M059J (cell line): ENCODE measurements at regions not wholly inside any gene's neighbourhood (a gene's known extent, or its start where the extent isn't known, plus 50 kb on each side); places are given as distances from the start of the nearest gene placed in this dataset.

Source experiments
- DNase-seq: peaks from one replicate; pipeline ENCODE4 v3.0.0-alpha.2; 2012; ENCODE audit warnings: low read depth

DNA sequence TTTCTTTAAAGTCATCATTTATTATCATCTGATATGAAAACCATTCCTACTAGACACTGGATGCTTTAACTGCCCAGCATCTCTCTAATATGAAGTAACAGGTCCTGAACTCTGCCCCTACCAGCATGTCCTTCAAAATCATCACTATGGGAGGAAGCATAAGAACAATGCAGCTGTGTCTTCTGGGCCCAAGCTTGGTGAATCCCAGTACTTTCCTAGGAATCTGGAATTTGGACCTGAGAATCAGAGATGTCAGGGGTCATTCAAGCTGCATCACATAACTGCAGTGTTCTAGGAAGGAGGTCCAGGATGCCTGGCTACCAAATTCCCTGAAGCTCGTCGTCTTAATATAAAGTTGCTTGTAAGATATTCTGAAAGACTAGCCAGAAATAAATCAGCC lies 182.7 kb downstream of the AHR start:
- no peak for DNase-seq

- DNase-seq: no peak
These were observed 186.9 kb downstream of the AHR start for GRCh38 chr7:17485368-17485767.

DNA sequence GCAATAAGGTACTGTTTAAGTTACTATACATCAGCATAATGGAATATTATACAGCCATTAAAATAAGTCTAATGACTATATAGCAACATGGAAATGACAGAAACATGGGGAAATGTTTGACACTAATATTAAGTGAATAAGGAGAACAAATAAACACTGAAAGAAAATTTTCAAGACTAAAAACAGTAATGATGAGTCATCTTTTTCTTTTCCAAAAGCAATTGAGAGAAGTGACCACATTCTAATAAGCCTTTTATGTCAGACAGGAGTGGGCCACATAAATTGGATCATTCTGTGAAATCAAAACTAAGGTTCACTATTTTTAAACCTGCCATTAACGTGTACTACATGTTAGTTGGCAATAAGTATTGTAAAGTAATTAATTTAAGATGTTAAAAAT lies 187.5 kb downstream of the AHR start:
- no peak for DNase-seq

DNA sequence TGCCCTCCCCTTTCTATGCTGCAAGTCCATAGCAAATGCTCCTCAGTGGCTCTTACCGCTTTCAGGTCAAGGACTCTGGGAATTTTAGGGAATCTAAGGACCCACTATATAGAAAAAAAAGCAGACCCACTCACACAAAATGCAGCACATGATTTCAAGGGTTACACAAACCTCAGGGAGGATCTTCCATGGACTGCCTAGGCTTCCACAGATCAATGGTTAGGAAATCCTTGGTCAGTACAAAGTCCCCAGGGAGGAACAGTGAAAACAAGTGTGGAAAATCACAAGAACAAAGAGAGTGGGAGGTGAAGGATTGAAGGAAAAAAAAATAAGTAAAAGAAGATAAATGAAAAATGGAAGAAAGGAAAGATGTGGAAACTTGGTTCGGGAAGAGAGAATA lies 188.4 kb downstream of the AHR start:
- no peak for DNase-seq

DNA sequence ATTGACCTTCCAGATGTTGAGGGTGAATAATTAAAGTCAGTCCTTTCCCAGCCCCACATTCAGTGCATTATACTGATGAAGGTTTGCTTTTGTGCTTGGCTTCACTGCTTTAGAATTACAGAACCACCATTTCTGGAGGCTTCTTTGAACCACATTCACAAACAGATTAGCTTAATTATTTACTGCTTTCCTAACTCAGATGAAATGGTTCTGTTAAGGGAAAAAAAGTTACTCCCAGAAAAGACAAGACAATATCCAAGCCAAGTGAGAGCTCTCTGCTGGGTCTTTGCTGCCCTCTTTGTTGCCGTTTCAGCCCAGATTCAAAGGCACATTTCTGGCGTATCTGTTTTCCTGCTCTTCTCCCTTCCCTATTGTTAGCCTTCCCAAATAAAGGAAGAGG lies 188.9 kb downstream of the AHR start:
- DNase-seq: no peak

GRCh38 chr7:17488829-17489228 lies 190.4 kb downstream of the AHR start:
- DNase-seq: no peak

GRCh38 chr7:17489961-17490360 lies 191.5 kb downstream of the AHR start:
- no peak for DNase-seq

DNA sequence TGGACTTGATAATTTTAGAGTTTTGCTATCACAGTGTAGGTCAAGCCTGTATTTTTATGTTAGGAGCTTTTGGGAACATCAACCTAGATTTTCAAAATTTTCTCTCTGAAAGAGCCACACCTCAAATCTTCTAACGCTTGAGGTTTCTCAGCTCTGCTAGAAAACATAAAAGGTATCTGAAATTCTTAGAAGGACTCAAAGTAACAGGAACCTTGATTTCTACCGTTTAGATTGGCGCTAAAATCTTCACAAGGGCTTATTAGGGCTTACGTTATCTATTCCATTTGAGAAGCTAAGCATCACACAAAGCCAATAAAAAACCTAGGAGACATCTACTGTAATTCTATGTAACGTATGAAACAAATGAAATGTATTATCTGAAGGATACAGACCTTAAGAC lies 192.4 kb downstream of the AHR start:
- no peak for DNase-seq

GRCh38 chr7:17492437-17492836 lies 194.0 kb downstream of the AHR start:
- DNase-seq: no peak

- no peak for DNase-seq
These were observed 195.0 kb downstream of the AHR start for GRCh38 chr7:17493446-17493845.

DNA sequence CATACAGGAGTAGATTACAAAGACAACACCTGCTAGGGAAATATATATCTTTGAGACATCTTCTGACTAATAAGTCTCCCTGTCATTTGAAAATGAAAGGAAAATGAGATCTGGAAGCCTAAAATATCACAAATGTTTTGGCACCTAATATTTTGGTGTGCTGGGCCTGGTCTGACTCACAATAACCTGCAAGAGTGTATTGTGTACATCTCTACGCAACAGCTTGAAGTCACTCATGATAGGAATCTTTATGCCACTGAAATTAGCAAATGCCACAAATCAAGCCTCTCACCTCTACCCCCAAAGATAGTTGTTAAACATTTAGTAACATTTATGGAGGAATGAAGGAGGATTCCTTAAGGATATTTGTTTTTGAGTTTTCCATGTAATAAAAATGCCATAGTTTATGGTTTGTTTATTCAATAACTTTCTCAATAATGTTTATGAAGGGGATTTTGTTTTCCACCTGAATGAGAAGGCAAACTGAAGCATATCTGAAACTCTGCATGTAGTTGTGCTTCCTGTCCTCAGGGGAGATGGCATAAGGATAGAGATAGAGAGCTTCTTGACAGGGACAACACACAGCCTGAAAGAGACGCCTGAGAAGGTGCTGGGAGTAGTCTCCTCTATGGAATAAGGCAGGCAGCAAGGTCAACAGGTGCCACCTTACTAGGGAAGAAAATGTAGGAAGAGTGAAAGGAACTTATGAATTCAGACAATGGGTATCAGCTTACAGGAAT lies 197.4 kb downstream of the AHR start:
- DNase-seq: peak; percentile 14

DNA sequence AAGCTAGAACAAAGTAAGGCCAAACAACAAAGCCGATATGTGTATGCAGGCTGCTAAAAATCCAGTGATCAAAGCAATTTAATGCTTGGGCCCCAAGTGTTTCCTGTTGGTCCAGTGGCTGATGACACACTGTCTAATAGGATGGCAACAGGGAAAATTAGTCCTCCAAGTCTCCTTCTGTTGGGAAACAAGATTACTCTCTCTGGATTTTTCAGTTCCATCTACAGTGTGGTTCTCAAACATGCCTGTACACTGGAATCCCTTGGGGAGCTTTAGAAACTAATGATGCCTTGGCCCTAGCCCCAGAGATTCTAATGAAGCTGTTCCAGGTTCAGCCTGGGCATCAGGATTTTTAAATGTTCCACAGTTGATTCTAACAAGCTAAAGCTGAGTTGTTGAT lies 198.7 kb downstream of the AHR start:
- no peak for DNase-seq

- peak; percentile 47 for DNase-seq
These were observed 199.2 kb downstream of the AHR start for GRCh38 chr7:17497549-17498167.

GRCh38 chr7:17498230-17498629 lies 199.8 kb downstream of the AHR start:
- DNase-seq: no peak

GRCh38 chr7:17500736-17501135 lies 202.3 kb downstream of the AHR start:
- peak; percentile 28 for DNase-seq

GRCh38 chr7:17501441-17502212 lies 203.2 kb downstream of the AHR start:
- DNase-seq: peak; percentile 72

DNA sequence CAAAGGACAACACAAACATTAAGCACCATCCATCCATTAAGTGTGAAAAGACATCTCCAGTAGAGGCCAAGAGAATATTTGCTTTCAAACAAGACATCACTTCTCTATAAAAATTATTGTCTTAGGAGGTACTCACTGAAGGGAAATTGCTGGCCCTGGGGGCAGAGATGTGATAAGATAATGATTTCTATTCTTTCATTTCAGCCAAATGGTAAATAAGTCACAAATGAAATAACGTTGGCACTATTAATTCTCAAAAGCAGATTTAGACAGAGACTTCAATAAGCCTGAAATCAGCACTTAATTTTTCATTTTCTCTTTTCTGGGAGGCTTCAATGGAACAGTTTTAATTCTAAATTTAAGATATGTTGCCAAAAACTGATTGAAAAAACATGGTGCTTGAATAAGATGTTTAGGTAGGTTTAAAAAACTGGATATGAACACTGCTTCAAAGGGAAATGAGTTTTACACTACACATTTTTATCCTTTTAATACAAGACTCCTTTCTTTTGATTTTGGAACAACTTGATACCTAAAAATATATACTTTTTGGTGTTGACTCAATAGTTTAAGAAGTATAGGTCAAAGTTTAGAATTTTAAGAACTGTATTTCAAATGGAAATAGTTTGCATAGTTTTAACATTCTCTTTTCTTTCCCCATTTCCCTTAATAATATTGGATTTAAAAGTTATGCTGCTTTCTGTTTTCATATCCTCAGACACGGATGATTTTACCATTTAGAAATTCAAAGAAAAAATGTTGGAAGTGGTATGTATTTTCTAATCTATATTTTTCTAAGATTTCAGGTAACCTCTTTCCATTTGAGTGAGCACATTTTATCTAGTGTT lies 204.0 kb downstream of the AHR start:
- DNase-seq: peak; percentile 51

GRCh38 chr7:17506095-17506494 lies 207.6 kb downstream of the AHR start:
- peak; percentile 36 for DNase-seq

- no peak for DNase-seq
These were observed 208.1 kb downstream of the AHR start for GRCh38 chr7:17506596-17506995.

DNA sequence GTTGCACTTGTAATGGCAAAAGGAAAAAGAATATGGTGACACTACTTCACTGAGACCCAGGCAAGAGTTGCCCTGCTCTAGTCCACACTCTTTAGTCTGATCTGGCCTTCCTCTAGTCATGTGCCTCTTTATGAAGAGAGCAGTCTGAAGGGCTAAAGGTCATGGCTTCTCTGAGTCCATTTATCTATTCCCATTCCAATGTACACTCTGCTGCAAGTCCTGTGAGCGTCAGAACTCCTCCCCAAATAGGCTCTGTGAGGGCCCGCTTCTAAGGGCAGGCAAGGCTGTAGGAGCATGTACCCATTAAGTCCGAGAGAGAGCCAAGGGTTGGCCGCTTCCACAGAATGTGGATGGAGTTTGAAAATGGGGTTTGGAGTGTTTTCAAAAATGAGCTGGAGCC lies 209.3 kb downstream of the AHR start:
- DNase-seq: no peak

DNA sequence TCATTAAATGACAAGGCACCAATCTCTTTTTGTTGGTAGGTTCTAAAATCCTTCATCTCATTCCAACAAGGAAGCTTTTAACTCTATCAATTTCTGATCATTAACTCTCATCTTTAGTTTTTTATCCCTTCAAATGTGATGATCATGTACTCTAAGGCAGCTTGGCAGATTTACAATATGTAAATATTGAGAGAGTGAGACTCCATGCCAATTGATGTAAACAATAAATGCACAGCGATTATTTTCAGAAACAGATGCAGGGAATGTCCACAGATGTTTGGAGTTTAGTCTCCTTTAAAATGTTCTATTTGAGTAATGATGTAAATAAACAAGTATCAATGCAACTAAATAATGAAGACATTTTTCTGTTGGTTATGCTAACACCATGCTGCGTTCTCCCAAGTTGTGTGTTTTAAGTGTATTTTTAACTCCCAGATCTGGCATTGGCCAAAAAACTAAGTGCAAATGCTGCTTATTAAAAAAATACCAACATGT lies 213.8 kb downstream of the AHR start:
- no peak for DNase-seq

- no peak for DNase-seq
These were observed 218.3 kb downstream of the AHR start for GRCh38 chr7:17516771-17517170.
